A549 (cell line): ENCODE measurements at regions not wholly inside any gene's neighbourhood (a gene's known extent, or its start where the extent isn't known, plus 50 kb on each side); places are given as distances from the start of the nearest gene placed in this dataset.

ENCODE experiments used
- ATAC-seq, 2 experiments: fragments of 200-7000 bp in 1 of 2; fragments of >200 bp in 1 of 2; cut with Nextera tagmentation in 1 of 2; cut with Tn5 transposase in 1 of 2; 3 replicates each; pipeline versions ENCODE4 v1.8.0 to v1.9.1; 2018 to 2020; ENCODE audit warnings: mild to moderate bottlenecking in 1 of 2, moderate library complexity in 1 of 2
- CTCF ChIA-PET: fragments of 300-600 bp; sonication (Branson Sonifier 250); formaldehyde crosslinking; extraction: SDS; loops from one replicate; lab custom pipeline; 2021; ENCODE audit warnings: antibody characterized with exemption, inconsistent platforms; lab: Yijun Ruan, JAX
- POLR2A ChIA-PET: fragments of 350-600 bp; formaldehyde crosslinking; extraction: SDS; loops from one replicate; lab custom pipeline; 2021; ENCODE audit warnings: antibody characterized with exemption, inconsistent platforms; lab: Yijun Ruan, JAX
- DNase-seq, 2 experiments: peaks; one replicate each; pipeline versions ENCODE4 v3.0.0 to v3.0.0-alpha.2; 2011 to 2016; ENCODE audit warnings: low read depth in 1 of 2, low spot score in 1 of 2
- FAIRE-seq: peaks from 2 replicates; lab custom pipeline; 2011; peaks lifted over from hg19 to GRCh38; lab: Jason Lieb, UNC
- H3K27ac ChIP-seq, 2 experiments: fragments of >200 bp; sonication (Bioruptor Twin); formaldehyde crosslinking; 3 replicates each; pipeline ENCODE4 v1.5.1; 2016 to 2017
- H3K4me1 ChIP-seq: fragments of >200 bp; sonication (Bioruptor Twin); formaldehyde crosslinking; 3 replicates; pipeline ENCODE4 v1.6.1; 2016
- H3K4me2 ChIP-seq: fragments of >200 bp; sonication (Bioruptor Twin); formaldehyde crosslinking; 3 replicates; pipeline ENCODE4 v1.6.1; 2016
- H3K4me3 ChIP-seq: fragments of >200 bp; sonication (Bioruptor Twin); formaldehyde crosslinking; 3 replicates; pipeline ENCODE4 v1.5.1; 2016
- H3K9me3 ChIP-seq: fragments of >200 bp; sonication (Bioruptor Twin); formaldehyde crosslinking; 3 replicates; pipeline ENCODE4 v1.6.1; 2016
- BCL3 ChIP-seq: fragments of >200 bp; sonication (Bioruptor Twin); formaldehyde crosslinking; IDR thresholded peaks from 3 replicates; pipeline ENCODE4 v1.6.1; 2016
- CBX8 ChIP-seq: fragments of 200-600 bp; sonication (generic); IDR thresholded peaks from 2 replicates; pipeline ENCODE4 v1.6.1; 2016
- CEBPB ChIP-seq, 2 experiments: fragments of >200 bp in 1 of 2; sonication (Bioruptor Twin) in 1 of 2; formaldehyde crosslinking in 1 of 2; IDR thresholded peaks; 2 replicates each; pipeline ENCODE4 v1.6.1; 2012 to 2016
- CHD2 ChIP-seq: fragments of 150-350 bp; IDR thresholded peaks from 2 replicates; pipeline ENCODE4 v1.6.1; 2014; ENCODE audit warnings: low read length; ENCODE audit not compliant: partially characterized antibody
- ESRRA ChIP-seq: fragments of 150-350 bp; IDR thresholded peaks from 2 replicates; pipeline ENCODE4 v1.6.1; 2014; ENCODE audit warnings: mild to moderate bottlenecking, low read length, borderline replicate concordance
- HEYL ChIP-seq: fragments of 250-450 bp; sonication (Bioruptor Pico); IDR thresholded peaks from 2 replicates; pipeline ENCODE4 v1.8.0; 2021; ENCODE audit warnings: mild to moderate bottlenecking, moderate library complexity
- HOXA7 ChIP-seq: fragments of 250-450 bp; sonication (Bioruptor Pico); IDR thresholded peaks from 2 replicates; pipeline ENCODE4 v1.5.0; 2020; ENCODE audit warnings: mild to moderate bottlenecking, moderate library complexity
- KDM1A ChIP-seq: fragments of 200-600 bp; sonication (generic); IDR thresholded peaks from 2 replicates; pipeline ENCODE4 v1.6.1; 2016; ENCODE audit warnings: low read depth, mild to moderate bottlenecking
- MAFK ChIP-seq: fragments of 450-650 bp; IDR thresholded peaks from 2 replicates; pipeline ENCODE4 v1.6.1; 2014; ENCODE audit not compliant: partially characterized antibody
- MAX ChIP-seq: IDR thresholded peaks from 2 replicates; pipeline ENCODE4 v1.6.1; 2012
- MAZ ChIP-seq: fragments of 150-350 bp; IDR thresholded peaks from 2 replicates; pipeline ENCODE4 v1.6.1; 2014; ENCODE audit warnings: antibody characterized with exemption, low read depth, low read length, borderline replicate concordance
- MYC ChIP-seq: IDR thresholded peaks from 2 replicates; pipeline ENCODE4 v1.6.1; 2012; ENCODE audit warnings: mild to moderate bottlenecking, inconsistent platforms, low read length, improper control_type of control experiment, borderline replicate concordance
- NR3C1 ChIP-seq: fragments of >200 bp; sonication (Bioruptor Twin); formaldehyde crosslinking; IDR thresholded peaks from 3 replicates; pipeline ENCODE4 v1.6.1; 2017
- PHF8 ChIP-seq: fragments of 200-600 bp; sonication (generic); IDR thresholded peaks from 2 replicates; pipeline ENCODE4 v1.6.1; 2016; ENCODE audit warnings: low read depth, mild to moderate bottlenecking, antibody characterized with exemption, moderate library complexity, borderline replicate concordance
- POLR2AphosphoS2 ChIP-seq: conservative IDR thresholded peaks from 2 replicates; pipeline ENCODE4 v1.6.1; 2012; ENCODE audit warnings: low read length, improper control_type of control experiment, inconsistent platforms
- RFX5 ChIP-seq: fragments of 450-650 bp; IDR thresholded peaks from 2 replicates; pipeline ENCODE4 v1.7.1; 2014; ENCODE audit warnings: antibody characterized with exemption, mild to moderate bottlenecking, moderate library complexity
- RNF2 ChIP-seq: fragments of 200-600 bp; sonication (generic); IDR thresholded peaks from 2 replicates; pipeline ENCODE4 v1.6.1; 2016; ENCODE audit warnings: low read depth, mild to moderate bottlenecking, antibody characterized with exemption, moderate library complexity, borderline replicate concordance
- SMC3 ChIP-seq: fragments of >200 bp; sonication (Bioruptor Twin); formaldehyde crosslinking; IDR thresholded peaks from 3 replicates; pipeline ENCODE4 v1.6.1; 2018; ENCODE audit warnings: inconsistent platforms
- USF2 ChIP-seq: fragments of 450-650 bp; IDR thresholded peaks from 2 replicates; pipeline ENCODE4 v1.6.1; 2014; ENCODE audit warnings: antibody characterized with exemption
- ZNF302 ChIP-seq: fragments of 250-450 bp; sonication (Bioruptor Pico); IDR thresholded peaks from 2 replicates; pipeline ENCODE4 v1.9.0; 2021; ENCODE audit warnings: inconsistent platforms, mild to moderate bottlenecking, moderate library complexity
- WGBS: methylation state at CpG from one replicate; pipeline ENCODE4 v1.1.6; 2017; ENCODE audit errors: missing lambda C conversion rate; 5-methylcytosine and 5-hydroxymethylcytosine counted together

GRCh38 chr3:159112724-159113123, 310.9 kb downstream of the MFSD1 start:
- POLR2A ChIA-PET = no interaction called here
- ATAC-seq = no peak

GRCh38 chr3:159113221-159113875, 311.5 kb downstream of the MFSD1 start:
- no peak for ATAC-seq
- 42% methylated on average over 6 of the region's 6 CpGs for WGBS
- CTCF ChIA-PET = interaction anchor here (1.0 kb wide), 1 partner anchor 126 kb away, joined by 3 read pairs; no protein-coding TSS in a partner anchor

More at GRCh38 chr3:159112724-159113123, 310.9 kb downstream of the MFSD1 start:
- CTCF ChIA-PET = interaction anchor here (1.0 kb wide), 1 partner anchor 126 kb away, joined by 3 read pairs; no protein-coding TSS in a partner anchor
- FAIRE-seq (no peak), DNase-seq (no peak)
- Histone ChIP-seq H3K4me1 (no peaks in the 10 kb centered on the region), H3K4me2 (no peak overlapping the region), H3K4me3 (no peak overlapping the region), H3K9me3 (no peaks in the 10 kb centered on the region), H3K27ac (no peak overlapping the region)
- no peak for TF ChIP-seq MAZ
- TF ChIP-seq ZNF302 (CRISPR knock-in tag) = no peak
- TF ChIP-seq RNF2 = no peak
- no peak for TF ChIP-seq KDM1A
- no peak for TF ChIP-seq BCL3
- no peak for TF ChIP-seq POLR2AphosphoS2
- no peak for TF ChIP-seq MAFK
- no peak for TF ChIP-seq HOXA7 (CRISPR knock-in tag)
- no peak for TF ChIP-seq NR3C1
- TF ChIP-seq CHD2 = no peak
- no peak for TF ChIP-seq SMC3
- TF ChIP-seq HEYL = no peak
- no peak for TF ChIP-seq USF2
- no peak for TF ChIP-seq MYC
- no peak for TF ChIP-seq MAX
- TF ChIP-seq ESRRA = no peak
- TF ChIP-seq RFX5 = no peak

GRCh38 chr3:159114582-159114981, 312.7 kb downstream of the MFSD1 start:
- POLR2A ChIA-PET = no interaction called here

More at GRCh38 chr3:159113221-159113875, 311.5 kb downstream of the MFSD1 start:
- Histone ChIP-seq H3K9me3 (no peaks in the 10 kb centered on the region), H3K4me1 (no peaks in the 10 kb centered on the region), H3K4me3 (no peak overlapping the region), H3K4me2 (no peak overlapping the region), H3K27ac (no peak overlapping the region)
- no peak for DNase-seq
- POLR2A ChIA-PET = no interaction called here
- no peak for FAIRE-seq
- TF ChIP-seq CBX8 = no peak
- no peak for TF ChIP-seq PHF8
- no peak for TF ChIP-seq CEBPB (IDR thresholded peaks at IDR 0.05)
- no peak for TF ChIP-seq MAFK

More at GRCh38 chr3:159114582-159114981, 312.7 kb downstream of the MFSD1 start:
- H3K4me2 ChIP-seq = no peak overlapping the region
- no peak overlapping the region for H3K4me3 ChIP-seq
- CTCF ChIA-PET = no interaction called here
- H3K27ac ChIP-seq = no peak overlapping the region
- no peak for TF ChIP-seq USF2
- WGBS = 36% methylated on average over 6 of the region's 6 CpGs
- no peaks in the 10 kb centered on the region for H3K9me3 ChIP-seq
- ATAC-seq (no peak), FAIRE-seq (no peak), DNase-seq (no peak)
- H3K4me1 ChIP-seq = no peaks in the 10 kb centered on the region
